Sigmoid colon (tissue), 6 donors: ENCODE measurements at regions not wholly inside any gene's neighbourhood (a gene's known extent, or its start where the extent isn't known, plus 50 kb on each side); places are given as distances from the start of the nearest gene placed in this dataset.

Source experiments
- DNase-seq: peaks from one replicate; pipeline ENCODE4 v3.0.0-alpha.2; 2019
- H3K27ac ChIP-seq, 4 donors: fragments of 200-600 bp; sonication (generic); one replicate each; pipeline ENCODE4 v1.5.1; 2016 to 2019; ENCODE audit warnings: mild to moderate bottlenecking in 1 of 4
- H3K27me3 ChIP-seq, 3 donors: fragments of 200-600 bp; sonication (generic); one replicate each; pipeline ENCODE4 v1.5.1; 2019; ENCODE audit warnings: mild to moderate bottlenecking in 1 of 3
- H3K36me3 ChIP-seq, 4 donors: fragments of 200-600 bp; sonication (generic); one replicate each; pipeline ENCODE4 v1.5.1; 2016 to 2019
- H3K4me1 ChIP-seq, 4 donors: fragments of 200-600 bp; sonication (generic); one replicate each; pipeline ENCODE4 v1.5.1; 2017 to 2019
- H3K4me3 ChIP-seq, 4 donors: fragments of 200-600 bp; sonication (generic); one replicate each; pipeline ENCODE4 v1.5.1; 2017 to 2019; ENCODE audit warnings: mild to moderate bottlenecking in 2 of 4, moderate library complexity in 1 of 4
- H3K9me3 ChIP-seq, 4 donors: fragments of 200-600 bp in 3 of 4; sonication (generic) in 3 of 4; one replicate each; pipeline versions ENCODE4 v1.5.1 to v1.6.1; 2013 to 2019
- CTCF ChIP-seq, 4 experiments: fragments of 450-650 bp in 3 of 4; fragments of 200-600 bp in 1 of 4; IDR thresholded peaks; one replicate each; pipeline ENCODE4 v1.5.1; 2016 to 2019; ENCODE audit warnings: antibody characterized with exemption in 4 of 4, mild to moderate bottlenecking in 3 of 4, moderate library complexity in 2 of 4
- EP300 ChIP-seq, 4 donors: sonication (generic); formaldehyde crosslinking; IDR thresholded peaks; one replicate each; pipeline ENCODE4 v1.6.1; 2017; ENCODE audit warnings: antibody characterized with exemption in 4 of 4
- POLR2A ChIP-seq, 2 donors: fragments of 450-650 bp; IDR thresholded peaks; one replicate each; pipeline ENCODE4 v1.6.1; 2016; ENCODE audit warnings: antibody characterized with exemption in 2 of 2, mild to moderate bottlenecking in 2 of 2, moderate library complexity in 2 of 2
- POLR2AphosphoS5 ChIP-seq, 4 donors: sonication (generic); formaldehyde crosslinking; IDR thresholded peaks; one replicate each; pipeline ENCODE4 v1.6.1; 2017; ENCODE audit warnings: antibody characterized with exemption in 4 of 4
- WGBS, 2 donors: extraction: QIAGEN DNeasy Blood & Tissue Kit; methylation state at CpG; one replicate each; pipeline ENCODE4 v1.1.7; 2013; 5-methylcytosine and 5-hydroxymethylcytosine counted together
- intact Hi-C: fragments of 100-400 bp; cut with DNase I; formaldehyde crosslinking; loops from one replicate; pipeline ENCODE4 v1.15.1; 2023
- donor health status: healthy with polysubstance abuse.
- donor health status: healthy.

GRCh38 chr4:178712486-178712885, 1270.2 kb upstream of the AGA start:
- Histone ChIP-seq H3K9me3 (peaks cover 0 to 2% (median 0%) of the 10 kb centered on the region in 4 donors), H3K36me3 (no peaks in the 10 kb centered on the region), H3K4me3 (no peak overlapping the region), H3K27me3 (no peaks in the 10 kb centered on the region), H3K4me1 (no peaks in the 10 kb centered on the region), H3K27ac (no peak overlapping the region)
- intact Hi-C loops: no loop called here
- WGBS, 2 donors: 87% methylated on average over 1 of the region's 1 CpG
- no peak for DNase-seq
- TF ChIP-seq POLR2A (IDR thresholded peaks at IDR 0.05) (no peak), EP300 (IDR thresholded peaks at IDR 0.05) (no peak), POLR2AphosphoS5 (IDR thresholded peaks at IDR 0.05) (no peak), CTCF (IDR thresholded peaks at IDR 0.05) (no peak)

- Histone ChIP-seq H3K36me3 (no peaks in the 10 kb centered on the region), H3K27me3 (no peaks in the 10 kb centered on the region), H3K4me1 (no peaks in the 10 kb centered on the region), H3K27ac (no peak overlapping the region), H3K9me3 (no peaks in the 10 kb centered on the region), H3K4me3 (no peak overlapping the region)
- 90 to 91% methylated on average over 4 of the region's 4 CpGs for WGBS, 2 donors
- intact Hi-C loops: no loop called here
- TF ChIP-seq POLR2A (IDR thresholded peaks at IDR 0.05): no peak
- no peak for TF ChIP-seq POLR2AphosphoS5 (IDR thresholded peaks at IDR 0.05)
- no peak for TF ChIP-seq EP300 (IDR thresholded peaks at IDR 0.05)
- TF ChIP-seq CTCF (IDR thresholded peaks at IDR 0.05): no peak
- no peak for DNase-seq
These were observed 1295.8 kb upstream of the AGA start for GRCh38 chr4:178738026-178738425.

DNA sequence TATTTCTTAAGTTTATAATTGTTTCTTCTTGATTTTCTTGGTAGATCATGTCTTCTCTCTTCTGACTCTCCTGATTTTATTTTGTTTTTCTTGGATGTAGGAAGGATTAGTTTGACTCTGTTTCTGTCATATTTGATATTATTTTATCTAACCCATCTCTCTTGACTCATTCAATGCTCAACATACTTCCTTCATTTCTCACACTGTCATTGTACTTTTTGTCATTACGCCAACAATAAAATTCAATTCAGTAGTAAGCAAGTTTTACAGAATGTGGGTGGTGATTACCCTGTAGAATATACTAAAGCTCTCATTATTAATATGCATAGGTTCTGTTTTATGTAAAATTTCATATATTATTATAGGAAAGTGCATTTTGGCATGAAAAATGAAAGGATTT, 1303.0 kb upstream of the AGA start:
- no peak overlapping the region for H3K27ac ChIP-seq
- no peaks in the 10 kb centered on the region for H3K4me1 ChIP-seq
- no peak overlapping the region for H3K4me3 ChIP-seq
- no peaks in the 10 kb centered on the region for H3K27me3 ChIP-seq
- no peaks in the 10 kb centered on the region for H3K9me3 ChIP-seq
- H3K36me3 ChIP-seq: no peaks in the 10 kb centered on the region
- TF ChIP-seq EP300 (IDR thresholded peaks at IDR 0.05): no peak
- no peak for TF ChIP-seq POLR2AphosphoS5 (IDR thresholded peaks at IDR 0.05)
- no peak for TF ChIP-seq POLR2A (IDR thresholded peaks at IDR 0.05)
- TF ChIP-seq CTCF (IDR thresholded peaks at IDR 0.05): no peak
- intact Hi-C loops: no loop called here
- 94 to 98% methylated on average over 1 of the region's 1 CpG for WGBS, 2 donors
- no peak for DNase-seq

GRCh38 chr4:178752954-178753525, 1310.8 kb upstream of the AGA start:
- Histone ChIP-seq H3K27ac (no peak overlapping the region), H3K36me3 (no peaks in the 10 kb centered on the region), H3K27me3 (no peaks in the 10 kb centered on the region), H3K4me3 (no peak overlapping the region), H3K4me1 (no peaks in the 10 kb centered on the region), H3K9me3 (no peaks in the 10 kb centered on the region)
- TF ChIP-seq EP300 (IDR thresholded peaks at IDR 0.05) (no peak), POLR2A (IDR thresholded peaks at IDR 0.05) (no peak), POLR2AphosphoS5 (IDR thresholded peaks at IDR 0.05) (no peak), CTCF (IDR thresholded peaks at IDR 0.05) (no peak)
- 38 to 47% methylated on average over 2 of the region's 2 CpGs for WGBS, 2 donors
- no peak for DNase-seq
- intact Hi-C loops: no loop called here

- 75 to 77% methylated on average over 8 of the region's 8 CpGs for WGBS, 2 donors
- intact Hi-C loops: no loop called here
These were observed 1336.3 kb upstream of the AGA start for GRCh38 chr4:178778496-178778895.

More at GRCh38 chr4:178778496-178778895, 1336.3 kb upstream of the AGA start:
- no peaks in the 10 kb centered on the region for H3K9me3 ChIP-seq
- H3K27me3 ChIP-seq: no peaks in the 10 kb centered on the region
- no peak for DNase-seq
- H3K4me1 ChIP-seq: no peaks in the 10 kb centered on the region
- TF ChIP-seq POLR2AphosphoS5 (IDR thresholded peaks at IDR 0.05) (no peak), EP300 (IDR thresholded peaks at IDR 0.05) (no peak)
- no peak overlapping the region for H3K4me3 ChIP-seq
- H3K36me3 ChIP-seq: no peaks in the 10 kb centered on the region
- no peak overlapping the region for H3K27ac ChIP-seq
